K562 (cell line): ENCODE measurements at regions not wholly inside any gene's neighbourhood (a gene's known extent, or its start where the extent isn't known, plus 50 kb on each side); places are given as distances from the start of the nearest gene placed in this dataset.

ENCODE experiments used
- BCL6 ChIP-seq: fragments of 250-450 bp; sonication (Bioruptor Pico); IDR thresholded peaks from 2 replicates; pipeline ENCODE4 v1.4.0; 2020
- E2F8 ChIP-seq: fragments of 450-650 bp; IDR thresholded peaks from 2 replicates; pipeline ENCODE4 v1.7.1; 2018; ENCODE audit warnings: mild to moderate bottlenecking, low read depth; ENCODE audit not compliant: partially characterized antibody
- EP400 ChIP-seq: fragments of 450-650 bp; IDR thresholded peaks from 2 replicates; pipeline ENCODE4 v1.6.1; 2017; ENCODE audit warnings: antibody characterized with exemption, mild to moderate bottlenecking, moderate library complexity
- GTF2E2 ChIP-seq: fragments of 200-800 bp; sonication (Bioruptor generic); IDR thresholded peaks from 2 replicates; pipeline ENCODE4 v1.6.1; 2016; ENCODE audit warnings: missing genetic modification characterization, missing compliant biosample characterization
- KHSRP ChIP-seq: fragments of 450-650 bp; IDR thresholded peaks from 2 replicates; pipeline ENCODE4 v1.6.1; 2017
- KLF16 ChIP-seq: IDR thresholded peaks from 2 replicates; pipeline ENCODE4 v1.6.1; 2016; ENCODE audit warnings: antibody characterized with exemption
- MLLT1 ChIP-seq, 2 experiments: fragments of 450-650 bp; IDR thresholded peaks; 2 replicates each; pipeline ENCODE4 v1.6.1; 2016
- NCOA1 ChIP-seq: fragments of 450-650 bp; IDR thresholded peaks from 2 replicates; pipeline ENCODE4 v1.6.1; 2016; ENCODE audit warnings: low read depth
- NR4A1 ChIP-seq, 2 experiments: fragments of 250-450 bp in 1 of 2; fragments of 450-650 bp in 1 of 2; sonication (Bioruptor Pico) in 1 of 2; IDR thresholded peaks; 2 replicates each; pipeline versions ENCODE4 v1.4.0 to v1.6.1; 2016 to 2020; ENCODE audit warnings: mild to moderate bottlenecking in 2 of 2, missing compliant biosample characterization in 1 of 2, missing genetic modification characterization in 1 of 2, moderate library complexity in 1 of 2
- RREB1 ChIP-seq: fragments of 250-450 bp; sonication (Bioruptor Pico); IDR thresholded peaks from 2 replicates; pipeline ENCODE4 v1.4.0; 2020
- SIN3B ChIP-seq: fragments of 450-650 bp; IDR thresholded peaks from 2 replicates; pipeline ENCODE4 v1.6.1; 2017; ENCODE audit warnings: low read depth, mild to moderate bottlenecking, moderate library complexity
- SMARCA4 ChIP-seq: fragments of 450-650 bp; IDR thresholded peaks from 2 replicates; pipeline ENCODE4 v1.6.1; 2016
- SPI1 ChIP-seq: IDR thresholded peaks from 2 replicates; pipeline ENCODE4 v1.6.1; 2011; ENCODE audit warnings: low read depth, low read length, control low read depth, borderline replicate concordance
- SRSF9 ChIP-seq: fragments of 200-400 bp; formaldehyde crosslinking; IDR thresholded peaks from 2 replicates; pipeline ENCODE4 v1.6.1; 2017; ENCODE audit warnings: low read depth, low read length, borderline replicate concordance
- THRB ChIP-seq: fragments of 450-650 bp; formaldehyde crosslinking; conservative IDR thresholded peaks from 2 replicates; pipeline ENCODE4 v1.4.0; 2022; ENCODE audit warnings: mild to moderate bottlenecking, missing genetic modification characterization
- ZNF124 ChIP-seq: sonication (generic); formaldehyde crosslinking; IDR thresholded peaks from 2 replicates; pipeline ENCODE4 v1.8.1; 2022; ENCODE audit warnings: missing genetic modification reagents
- ZNF143 ChIP-seq: sonication (generic); formaldehyde crosslinking; IDR thresholded peaks from 2 replicates; pipeline ENCODE4 v1.9.0; 2022; ENCODE audit warnings: mild to moderate bottlenecking, missing genetic modification reagents
- ZNF584 ChIP-seq: fragments of 200-800 bp; sonication (Bioruptor generic); IDR thresholded peaks from 2 replicates; pipeline ENCODE4 v1.6.1; 2016; ENCODE audit warnings: low read depth, mild to moderate bottlenecking, missing genetic modification characterization, missing compliant biosample characterization
- ZNF696 ChIP-seq: fragments of 250-450 bp; sonication (Bioruptor Pico); conservative IDR thresholded peaks from 2 replicates; pipeline ENCODE4 v1.4.0; 2020; ENCODE audit warnings: mild to moderate bottlenecking, moderate library complexity

GRCh38 chr4:169934794-169935429 is 91.3 kb downstream of the MFAP3L start (continued):
- TF ChIP-seq KLF16 (peak; percentile 55; the same call in 1 of the 2 replicates), SMARCA4 (no peak), RREB1 (no peak), SIN3B (no peak), KHSRP (no peak), ZNF584 (CRISPR knock-in tag) (no peak), ZNF696 (CRISPR knock-in tag) (no peak), SRSF9 (no peak), EP400 (no peak), ZNF124 (CRISPR knock-in tag) (no peak), THRB (CRISPR knock-in tag) (no peak), BCL6 (CRISPR knock-in tag) (no peak), GTF2E2 (tag) (no peak), MLLT1 (IDR thresholded peaks at IDR 0.05) (no peak), NCOA1 (no peak), SPI1 (no peak), ZNF143 (no peak), E2F8 (no peak), NR4A1 (CRISPR knock-in tag; IDR thresholded peaks at IDR 0.05) (no peak), NR4A1 (tag; IDR thresholded peaks at IDR 0.05) (no peak)
